Ecto neural progenitor cell (in vitro differentiated cells): ENCODE measurements at regions not wholly inside any gene's neighbourhood (a gene's known extent, or its start where the extent isn't known, plus 50 kb on each side); places are given as distances from the start of the nearest gene placed in this dataset.

Source experiments
- DNase-seq: peaks from one replicate; pipeline ENCODE4 v3.0.0-alpha.2; 2018; ENCODE audit warnings: low spot score

- DNase-seq, result no peak
Measured at GRCh38 chr12:124726596-124727263, 136.9 kb downstream of the SCARB1 start.

GRCh38 chr12:124725597-124726237 is 137.9 kb downstream of the SCARB1 start:
- DNase-seq, result no peak

- no peak for DNase-seq
Measured at GRCh38 chr12:124725099-124725498, 138.6 kb downstream of the SCARB1 start.

- no peak for DNase-seq
Measured at GRCh38 chr12:124722878-124723277, 140.8 kb downstream of the SCARB1 start.

GRCh38 chr12:124721501-124722162 is 142.0 kb downstream of the SCARB1 start:
- DNase-seq, result no peak

- no peak for DNase-seq
Measured at GRCh38 chr12:124720681-124721500, 142.8 kb downstream of the SCARB1 start.

DNA sequence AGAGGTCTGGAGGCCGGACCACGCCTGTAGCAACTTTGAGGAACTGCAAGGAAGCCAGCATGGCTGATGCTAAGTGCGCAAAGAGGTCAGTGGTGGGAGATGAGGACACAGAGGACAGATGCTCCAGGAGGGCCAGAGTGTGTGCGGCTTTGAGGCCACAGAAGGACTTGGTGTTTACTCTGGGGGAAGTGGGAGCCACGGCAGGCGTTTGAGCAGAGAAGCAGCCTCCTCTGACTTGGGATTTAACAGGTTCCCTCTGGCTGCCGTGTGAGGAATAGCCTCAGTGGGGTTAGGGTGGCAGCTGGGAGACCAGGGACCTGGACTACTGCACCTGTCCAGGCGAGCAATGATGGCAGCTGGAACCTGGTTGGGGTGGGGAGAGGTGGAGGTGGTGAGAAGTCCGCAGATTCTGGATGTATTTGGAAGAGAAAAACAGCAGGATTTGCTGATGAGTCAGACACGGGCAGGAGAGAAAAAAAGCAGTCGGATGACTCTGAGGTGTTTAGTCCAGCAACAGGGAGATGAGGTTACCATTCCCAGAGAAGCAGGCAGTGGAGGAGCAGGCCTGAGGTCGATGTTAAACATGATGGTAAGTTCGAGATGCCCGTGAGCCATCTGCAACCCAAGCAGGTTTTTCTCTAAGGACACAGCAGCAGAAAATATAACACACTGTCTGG is 143.5 kb downstream of the SCARB1 start:
- DNase-seq, result no peak

GRCh38 chr12:124719231-124719630 is 144.4 kb downstream of the SCARB1 start:
- no peak for DNase-seq

DNA sequence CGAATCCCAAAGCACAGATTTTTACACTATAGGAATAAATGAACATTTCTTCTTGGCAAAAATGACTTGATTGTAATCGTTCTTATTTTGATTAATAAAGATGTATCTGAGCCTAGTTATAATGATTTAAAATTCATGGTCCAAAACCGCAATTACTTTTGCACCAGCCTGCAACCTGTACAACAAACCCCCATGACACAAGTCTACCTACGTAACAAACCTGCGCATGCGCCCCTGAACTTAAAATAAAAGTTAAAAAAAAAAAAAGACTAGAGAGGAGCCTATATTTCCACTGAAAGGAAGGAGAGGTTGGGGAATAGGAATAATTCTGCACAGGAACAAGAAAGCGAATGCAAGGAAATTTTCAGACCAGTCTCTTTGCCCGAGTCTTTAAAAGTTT is 145.2 kb downstream of the SCARB1 start:
- no peak for DNase-seq

GRCh38 chr12:124718036-124718435 is 145.6 kb downstream of the SCARB1 start:
- no peak for DNase-seq

DNA sequence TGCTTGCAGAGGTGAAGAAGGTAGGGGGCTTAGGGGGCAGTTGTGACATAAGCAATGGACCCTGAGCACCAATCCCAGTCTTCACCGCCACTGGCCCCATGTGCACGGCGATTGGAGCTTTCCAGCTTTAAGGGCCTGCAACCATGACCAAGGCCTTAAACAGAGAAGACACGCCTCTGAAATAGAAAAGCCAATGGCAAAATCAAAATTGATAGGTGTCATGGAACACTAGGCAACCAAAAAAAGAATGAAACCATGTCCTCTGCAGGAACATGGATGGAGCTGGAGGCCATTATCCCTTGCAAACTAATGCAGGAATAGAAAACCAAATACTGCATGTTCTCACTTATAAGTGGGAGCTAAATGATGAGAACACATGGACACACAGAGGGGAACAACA is 146.3 kb downstream of the SCARB1 start:
- no peak for DNase-seq

DNA sequence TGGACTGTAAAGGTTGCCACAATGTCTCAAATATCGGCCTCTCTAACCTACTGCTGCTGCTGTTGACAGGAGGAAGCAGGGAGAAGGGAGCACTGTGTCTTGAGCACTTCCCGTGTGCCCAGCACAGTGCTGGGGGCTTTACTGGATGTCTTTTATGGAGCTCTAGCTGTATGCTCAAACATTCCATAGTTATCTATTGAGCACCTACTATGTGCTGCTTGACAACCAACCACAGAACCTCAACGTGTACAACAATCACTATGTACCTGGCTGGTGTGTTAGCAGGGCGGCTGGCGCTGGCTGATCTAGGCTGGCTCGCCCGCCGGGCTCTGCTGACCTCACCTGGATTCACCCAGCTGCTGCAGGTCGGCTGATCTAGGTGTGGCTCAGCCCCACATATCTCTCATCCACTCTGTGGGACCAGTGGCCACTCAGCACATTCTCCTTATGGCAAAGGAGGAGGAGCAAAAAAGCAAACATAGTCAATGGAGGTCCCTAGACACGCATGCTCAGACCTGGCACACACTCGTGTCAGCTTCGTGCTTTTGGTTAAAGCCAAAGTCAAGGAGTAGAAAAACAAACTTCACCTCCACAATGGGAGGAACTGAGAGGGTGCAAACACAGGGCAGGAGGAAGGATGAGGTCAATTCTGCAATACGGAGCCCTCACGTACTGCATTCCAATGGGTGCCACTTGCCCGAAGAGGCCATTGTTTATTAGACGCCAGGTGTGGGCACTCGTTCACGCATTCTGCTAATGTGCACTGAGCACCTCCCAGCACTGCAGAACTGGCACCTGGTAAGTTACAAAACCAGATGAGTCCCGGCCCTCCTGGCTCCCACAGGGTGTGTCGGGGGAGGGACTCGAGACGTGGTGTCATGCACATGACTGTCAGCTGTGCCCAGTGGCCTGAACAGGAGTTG is 147.2 kb downstream of the SCARB1 start:
- DNase-seq, result no peak

- no peak for DNase-seq
Measured at GRCh38 chr12:124715121-124715990, 147.9 kb upstream of the NCOR2 start.

- DNase-seq, result no peak
Measured at GRCh38 chr12:124713436-124714082, 146.1 kb upstream of the NCOR2 start.

- no peak for DNase-seq
Measured at GRCh38 chr12:124713041-124713435, 145.6 kb upstream of the NCOR2 start.

DNA sequence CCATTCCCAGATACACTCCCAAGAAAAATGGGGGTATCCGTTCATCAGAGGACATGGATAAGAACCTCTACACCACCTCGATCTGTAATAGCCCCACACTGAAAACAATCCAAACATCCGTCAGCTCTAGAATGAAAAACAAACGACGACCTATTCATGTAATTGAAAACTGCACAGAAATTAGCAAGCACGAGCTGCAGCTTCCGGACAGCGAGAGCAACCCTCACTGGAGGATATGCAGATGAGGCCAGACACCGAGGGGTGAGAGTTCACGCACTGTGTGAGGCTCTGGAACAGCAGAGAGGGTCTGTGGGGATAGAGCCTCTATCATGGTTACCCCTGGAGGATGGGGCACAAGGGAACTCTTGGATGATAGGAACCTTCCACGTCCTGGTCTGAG is 143.9 kb upstream of the NCOR2 start:
- DNase-seq, result no peak

- DNase-seq, result no peak
Measured at GRCh38 chr12:124709722-124710687, 142.6 kb upstream of the NCOR2 start.

DNA sequence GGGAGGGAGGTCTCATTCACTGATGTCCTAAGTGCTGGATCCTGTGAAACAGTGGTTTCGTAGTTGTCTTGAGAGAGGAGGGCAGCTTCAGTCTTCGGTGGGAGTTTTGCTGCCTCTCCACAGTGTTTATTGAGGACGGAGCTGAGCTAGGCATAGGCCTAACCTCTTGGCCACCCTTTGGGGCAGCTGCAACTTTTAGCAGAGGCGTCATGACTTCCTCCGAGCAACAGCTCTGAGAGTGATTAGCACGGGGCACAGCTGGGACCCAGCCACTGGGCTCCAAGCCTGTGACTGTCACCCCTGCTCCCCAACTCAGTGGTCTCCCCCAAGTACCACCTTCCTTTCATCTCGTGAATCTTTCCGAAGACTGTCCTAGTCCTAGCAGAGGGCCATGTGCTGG is 139.9 kb upstream of the NCOR2 start:
- DNase-seq, result no peak
